GM12875 (cell line): ENCODE measurements at regions not wholly inside any gene's neighbourhood (a gene's known extent, or its start where the extent isn't known, plus 50 kb on each side); places are given as distances from the start of the nearest gene placed in this dataset.

ENCODE experiments used
- H3K4me3 ChIP-seq: one replicate; pipeline ENCODE4 v1.5.1; 2011; ENCODE audit warnings: low read depth, low read length, control low read depth
- CTCF ChIP-seq: IDR thresholded peaks from 2 replicates; pipeline ENCODE4 v1.5.1; 2011; ENCODE audit warnings: low read depth, mild to moderate bottlenecking, control low read depth, inconsistent platforms, low read length, moderate library complexity, borderline replicate concordance; ENCODE audit not compliant: insufficient read depth

- no peak overlapping the region for H3K4me3 ChIP-seq
- no peak for TF ChIP-seq CTCF
Observed at GRCh38 chr3:175869404-175869803, 1010.3 kb downstream of the NAALADL2 start.

GRCh38 chr3:175868626-175869025, 1009.5 kb downstream of the NAALADL2 start:
- TF ChIP-seq CTCF, result no peak
- no peak overlapping the region for H3K4me3 ChIP-seq

DNA sequence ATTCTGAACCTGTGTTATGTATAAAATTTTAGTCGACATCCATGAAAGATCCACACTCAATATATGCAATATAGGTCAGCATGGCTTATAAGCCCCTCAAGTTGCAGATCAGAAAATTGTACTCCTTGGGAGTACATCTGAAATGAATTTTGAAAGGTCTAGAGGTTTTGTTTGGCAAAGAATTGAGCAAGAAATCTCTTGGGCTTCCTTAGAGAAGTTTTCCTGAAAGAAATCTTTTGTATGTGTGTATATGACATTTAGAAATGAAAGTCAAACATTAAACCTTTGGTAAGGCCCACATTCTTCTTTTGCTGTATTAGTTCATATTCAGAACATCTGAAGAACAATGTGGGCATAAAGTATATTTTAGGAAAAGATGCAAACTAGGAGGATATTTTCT, 1006.6 kb downstream of the NAALADL2 start:
- H3K4me3 ChIP-seq, result no peak overlapping the region
- TF ChIP-seq CTCF, result no peak

- TF ChIP-seq CTCF, result no peak
- H3K4me3 ChIP-seq, result no peak overlapping the region
Observed at GRCh38 chr3:175861916-175862315, 1002.8 kb downstream of the NAALADL2 start.
